H9 (cell line): ENCODE measurements at regions not wholly inside any gene's neighbourhood (a gene's known extent, or its start where the extent isn't known, plus 50 kb on each side); places are given as distances from the start of the nearest gene placed in this dataset.

Experiments
- DNase-seq: peaks from one replicate; pipeline ENCODE4 v3.0.0-alpha.2; 2017
- H2AFZ ChIP-seq: one replicate; pipeline ENCODE4 v1.6.1; 2013; ENCODE audit warnings: mild to moderate bottlenecking, low read length, control low read depth, moderate library complexity
- H2AK5ac ChIP-seq: 2 replicates; pipeline ENCODE4 v1.6.1; 2013; ENCODE audit warnings: low read length, control low read depth, mixed read lengths; ENCODE audit not compliant: insufficient read length
- H2BK120ac ChIP-seq: one replicate; pipeline ENCODE4 v1.6.1; 2013; ENCODE audit warnings: low read depth, mild to moderate bottlenecking, low read length, control low read depth, inconsistent platforms; ENCODE audit not compliant: poor library complexity, severe bottlenecking
- H2BK12ac ChIP-seq: 2 replicates; pipeline ENCODE4 v1.6.1; 2013; ENCODE audit warnings: low read length, control low read depth, mixed read lengths, low read depth; ENCODE audit not compliant: insufficient read length
- H2BK15ac ChIP-seq: 2 replicates; pipeline ENCODE4 v1.6.1; 2013; ENCODE audit warnings: low read depth, low read length, control low read depth
- H2BK20ac ChIP-seq: one replicate; pipeline ENCODE4 v1.6.1; 2013; ENCODE audit warnings: low read depth, mild to moderate bottlenecking, low read length, control low read depth, inconsistent platforms; ENCODE audit not compliant: poor library complexity, severe bottlenecking
- H2BK5ac ChIP-seq: 2 replicates; pipeline ENCODE4 v1.6.1; 2013; ENCODE audit warnings: low read length, control low read depth, mixed read lengths; ENCODE audit not compliant: insufficient read length
- H3K14ac ChIP-seq: 2 replicates; pipeline ENCODE4 v1.6.1; 2013; ENCODE audit warnings: low read length, control low read depth; ENCODE audit not compliant: insufficient read depth
- H3K18ac ChIP-seq: 2 replicates; pipeline ENCODE4 v1.6.1; 2013; ENCODE audit warnings: low read depth, mild to moderate bottlenecking, mixed read lengths, low read length, control low read depth; ENCODE audit not compliant: insufficient read length
- H3K23ac ChIP-seq: 2 replicates; pipeline ENCODE4 v1.6.1; 2013; ENCODE audit warnings: low read length, control low read depth, mixed read lengths, low read depth; ENCODE audit not compliant: insufficient read length
- H3K23me2 ChIP-seq: 2 replicates; pipeline ENCODE4 v1.6.1; 2013; ENCODE audit warnings: low read depth, mild to moderate bottlenecking, mixed read lengths, low read length, control low read depth; ENCODE audit not compliant: insufficient read length, poor library complexity, severe bottlenecking
- H3K27ac ChIP-seq: 2 replicates; pipeline ENCODE4 v1.5.1; 2013; ENCODE audit warnings: low read length, control low read depth, mixed read lengths, low read depth; ENCODE audit not compliant: insufficient read length
- H3K27me3 ChIP-seq: 2 replicates; pipeline ENCODE4 v1.6.1; 2013; ENCODE audit warnings: low read length, control low read depth, inconsistent platforms; ENCODE audit not compliant: insufficient read depth
- H3K4ac ChIP-seq: 2 replicates; pipeline ENCODE4 v1.6.1; 2013; ENCODE audit warnings: low read depth, mild to moderate bottlenecking, control low read depth, inconsistent platforms, low read length, moderate library complexity
- H3K4me1 ChIP-seq: 2 replicates; pipeline ENCODE4 v1.6.1; 2013; ENCODE audit warnings: low read length, control low read depth, inconsistent platforms; ENCODE audit not compliant: insufficient read depth
- H3K4me2 ChIP-seq: 2 replicates; pipeline ENCODE4 v1.6.1; 2013; ENCODE audit warnings: low read length, control low read depth, mixed read lengths; ENCODE audit not compliant: insufficient read length, insufficient read depth
- H3K56ac ChIP-seq: 2 replicates; pipeline ENCODE4 v1.6.1; 2013; ENCODE audit warnings: low read depth, mild to moderate bottlenecking, mixed read lengths, low read length, control low read depth; ENCODE audit not compliant: insufficient read length
- H3K79me1 ChIP-seq: 2 replicates; pipeline ENCODE4 v1.6.1; 2013; ENCODE audit warnings: low read depth, mild to moderate bottlenecking, moderate library complexity, low read length, control low read depth, inconsistent platforms; ENCODE audit not compliant: insufficient read depth, poor library complexity, severe bottlenecking
- H3K79me2 ChIP-seq: 2 replicates; pipeline ENCODE4 v1.6.1; 2013; ENCODE audit warnings: low read length, control low read depth, inconsistent platforms; ENCODE audit not compliant: insufficient read depth
- H3K9ac ChIP-seq: 2 replicates; pipeline ENCODE4 v1.6.1; 2013; ENCODE audit warnings: low read length, control low read depth, mixed read lengths; ENCODE audit not compliant: insufficient read length; ENCODE audit errors: extremely low read depth
- H3K9me3 ChIP-seq: one replicate; pipeline ENCODE4 v1.6.1; 2013; ENCODE audit warnings: low read depth, low read length, inconsistent platforms; ENCODE audit not compliant: control insufficient read depth
- H3T11ph ChIP-seq: one replicate; pipeline ENCODE4 v1.6.1; 2013; ENCODE audit warnings: mild to moderate bottlenecking, low read length, control low read depth, inconsistent platforms
- H4K20me1 ChIP-seq: one replicate; pipeline ENCODE4 v1.6.1; 2013; ENCODE audit not compliant: control insufficient read depth, insufficient read length, insufficient read depth
- H4K5ac ChIP-seq: 2 replicates; pipeline ENCODE4 v1.6.1; 2013; ENCODE audit warnings: low read depth, mild to moderate bottlenecking, mixed read lengths, low read length, control low read depth; ENCODE audit not compliant: insufficient read length
- H4K8ac ChIP-seq: replicated peaks from 2 replicates; pipeline ENCODE4 v1.6.1; 2013; ENCODE audit warnings: low read length, control low read depth, mixed read lengths, low read depth; ENCODE audit not compliant: insufficient read length
- H4K91ac ChIP-seq: 2 replicates; pipeline ENCODE4 v1.6.1; 2013; ENCODE audit warnings: low read depth, mild to moderate bottlenecking, moderate library complexity, mixed read lengths, low read length, control low read depth; ENCODE audit not compliant: insufficient read length
- H3K27ac Mint-ChIP-seq, 3 experiments: 2 replicates in 2 of 3; 3 replicates in 1 of 3; pipeline ENCODE4 v1.8.0; 2020 to 2021; ENCODE audit warnings: mixed read lengths in 3 of 3, mild to moderate bottlenecking in 1 of 3, moderate library complexity in 1 of 3
- H3K27me3 Mint-ChIP-seq: 2 replicates; pipeline ENCODE4 v1.8.0; 2021; ENCODE audit warnings: low read depth, mild to moderate bottlenecking, moderate library complexity, mixed read lengths
- H3K36me3 Mint-ChIP-seq, 3 experiments: 2 replicates in 2 of 3; 3 replicates in 1 of 3; pipeline ENCODE4 v1.8.0; 2020 to 2021; ENCODE audit warnings: low read depth in 3 of 3, mixed read lengths in 3 of 3; ENCODE audit not compliant: insufficient read depth in 1 of 3
- H3K4me1 Mint-ChIP-seq, 2 experiments: 2 replicates each; pipeline ENCODE4 v1.8.0; 2020; ENCODE audit warnings: mixed read lengths in 2 of 2
- H3K4me3 Mint-ChIP-seq, 2 experiments: 2 replicates in 1 of 2; 3 replicates in 1 of 2; pipeline ENCODE4 v1.8.0; 2020 to 2021; ENCODE audit warnings: mild to moderate bottlenecking in 2 of 2, mixed read lengths in 2 of 2, moderate library complexity in 1 of 2
- H3K9me3 Mint-ChIP-seq, 2 experiments: 2 replicates in 1 of 2; 3 replicates in 1 of 2; pipeline ENCODE4 v1.8.0; 2020; ENCODE audit warnings: mild to moderate bottlenecking in 2 of 2, mixed read lengths in 2 of 2, moderate library complexity in 1 of 2
- CTCF ChIP-seq: fragments of 200-600 bp; sonication (generic); conservative IDR thresholded peaks from 3 replicates; pipeline ENCODE4 v1.8.0; 2021; ENCODE audit warnings: antibody characterized with exemption, mild to moderate bottlenecking

- Histone ChIP-seq H3K9ac (no peak overlapping the region), H4K91ac (no peak overlapping the region), H4K20me1 (no peaks in the 10 kb centered on the region), H3K27me3 (no peaks in the 10 kb centered on the region), H3K4ac (no peak overlapping the region), H3K23ac (no peak overlapping the region), H3T11ph (no peak overlapping the region), H3K79me2 (no peaks in the 10 kb centered on the region), H4K5ac (no peak overlapping the region), H3K4me1 (no peaks in the 10 kb centered on the region), H2BK12ac (no peak overlapping the region), H2BK120ac (no peak overlapping the region), H4K8ac (no peak overlapping the region), H2BK5ac (no peak overlapping the region), H3K18ac (no peak overlapping the region), H3K9me3 (no peaks in the 10 kb centered on the region), H2BK20ac (no peak overlapping the region), H3K56ac (no peak overlapping the region), H2AK5ac (no peak overlapping the region), H3K4me2 (no peak overlapping the region), H3K79me1 (no peaks in the 10 kb centered on the region), H2BK15ac (no peak overlapping the region), H3K27ac (no peak overlapping the region), H3K14ac (no peak overlapping the region), H2AFZ (no peak overlapping the region), H3K23me2 (no peaks in the 10 kb centered on the region)
- DNase-seq: no peak
- no peaks in the 10 kb centered on the region for H3K9me3 Mint-ChIP-seq
- no peaks in the 10 kb centered on the region for H3K36me3 Mint-ChIP-seq
- no peak overlapping the region for H3K27ac Mint-ChIP-seq
- no peak for TF ChIP-seq CTCF
- no peaks in the 10 kb centered on the region for H3K4me1 Mint-ChIP-seq
- H3K27me3 Mint-ChIP-seq: peaks cover 2% of the 10 kb centered on the region
- H3K4me3 Mint-ChIP-seq: no peak overlapping the region
Observed at GRCh38 chr3:75035146-75035545, 420.7 kb upstream of the CNTN3 start.
